B cell (primary cell): ENCODE measurements at regions not wholly inside any gene's neighbourhood (a gene's known extent, or its start where the extent isn't known, plus 50 kb on each side); places are given as distances from the start of the nearest gene placed in this dataset.

Source experiments
- CTCF ChIP-seq: fragments of 200-600 bp; IDR thresholded peaks from one replicate; pipeline ENCODE4 v1.8.0; 2022; ENCODE audit warnings: antibody characterized with exemption, mild to moderate bottlenecking
- EZH2 ChIP-seq: IDR thresholded peaks from 2 replicates; pipeline ENCODE4 v1.6.1; 2012; ENCODE audit warnings: borderline replicate concordance, low read depth, mild to moderate bottlenecking, moderate library complexity, low read length; ENCODE audit not compliant: insufficient read depth, poor library complexity, severe bottlenecking

DNA sequence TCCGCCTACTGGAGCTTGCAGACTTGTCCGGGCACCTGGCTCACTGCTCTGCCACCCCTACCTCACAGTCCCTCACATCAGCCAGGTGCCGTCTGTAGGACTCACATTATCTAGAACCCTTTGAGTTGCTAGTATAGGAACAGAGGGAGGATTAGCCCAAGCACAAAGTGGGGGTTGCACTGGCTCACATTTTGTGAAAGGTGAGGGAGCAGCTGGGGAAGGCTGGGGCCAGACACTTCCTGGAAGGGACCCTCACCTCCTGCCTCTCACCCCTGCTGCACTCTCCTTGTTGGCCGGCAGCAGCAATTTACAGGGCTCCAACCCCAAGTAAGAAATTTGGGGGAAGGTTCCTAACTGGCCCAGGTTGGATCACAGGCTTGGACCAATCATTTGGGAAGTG, 1031.6 kb downstream of the BCL11B start:
- TF ChIP-seq CTCF (no peak), EZH2 (no peak)
